Bronchial epithelial cell (primary cell): ENCODE measurements at regions not wholly inside any gene's neighbourhood (a gene's known extent, or its start where the extent isn't known, plus 50 kb on each side); places are given as distances from the start of the nearest gene placed in this dataset.

Experiments
- DNase-seq: peaks from one replicate; pipeline ENCODE4 v3.0.0-alpha.2; 2010; ENCODE audit warnings: low read depth
- FAIRE-seq: peaks from 2 replicates; lab custom pipeline; 2011; peaks lifted over from hg19 to GRCh38; lab: Jason Lieb, UNC
- H3K27me3 ChIP-seq: 2 replicates; pipeline ENCODE4 v1.5.1; 2011; ENCODE audit warnings: low read length; ENCODE audit not compliant: control insufficient read depth, insufficient read depth
- H3K36me3 ChIP-seq: 2 replicates; pipeline ENCODE4 v1.5.1; 2011; ENCODE audit warnings: low read length; ENCODE audit not compliant: control insufficient read depth, insufficient read depth
- H3K4me3 ChIP-seq: 2 replicates; pipeline ENCODE4 v1.5.1; 2011; ENCODE audit warnings: mild to moderate bottlenecking, low read depth, low read length, control low read depth
- CTCF ChIP-seq: IDR thresholded peaks from 2 replicates; pipeline ENCODE4 v1.5.1; 2011; ENCODE audit warnings: mild to moderate bottlenecking, moderate library complexity, low read length, control low read depth, inconsistent platforms; ENCODE audit not compliant: insufficient read depth, severe bottlenecking

- no peaks in the 10 kb centered on the region for H3K36me3 ChIP-seq
- DNase-seq (no peak), FAIRE-seq (no peak)
- no peak overlapping the region for H3K4me3 ChIP-seq
- no peaks in the 10 kb centered on the region for H3K27me3 ChIP-seq
- no peak for TF ChIP-seq CTCF
Measured at GRCh38 chrX:26387906-26388305, 171.9 kb downstream of the MAGEB5 start.

- TF ChIP-seq CTCF: no peak
- Histone ChIP-seq H3K27me3 (no peaks in the 10 kb centered on the region), H3K4me3 (no peak overlapping the region), H3K36me3 (no peaks in the 10 kb centered on the region)
- DNase-seq (no peak), FAIRE-seq (no peak)
Measured at GRCh38 chrX:26376037-26376708, 160.2 kb downstream of the MAGEB5 start.

GRCh38 chrX:26375346-26375745, 159.4 kb downstream of the MAGEB5 start:
- no peak for TF ChIP-seq CTCF
- DNase-seq (no peak), FAIRE-seq (no peak)
- H3K4me3 ChIP-seq: no peak overlapping the region
- H3K36me3 ChIP-seq: no peaks in the 10 kb centered on the region
- H3K27me3 ChIP-seq: no peaks in the 10 kb centered on the region

GRCh38 chrX:26373829-26374228, 157.9 kb downstream of the MAGEB5 start:
- DNase-seq: no peak
- Histone ChIP-seq H3K27me3 (no peaks in the 10 kb centered on the region), H3K4me3 (no peak overlapping the region), H3K36me3 (no peaks in the 10 kb centered on the region)
- no peak for FAIRE-seq
- no peak for TF ChIP-seq CTCF

GRCh38 chrX:26352891-26353430, 137.0 kb downstream of the MAGEB5 start:
- TF ChIP-seq CTCF: no peak
- Histone ChIP-seq H3K4me3 (no peak overlapping the region), H3K36me3 (no peaks in the 10 kb centered on the region), H3K27me3 (no peaks in the 10 kb centered on the region)
- FAIRE-seq (no peak), DNase-seq (no peak)

GRCh38 chrX:26347171-26347570, 131.2 kb downstream of the MAGEB5 start:
- Histone ChIP-seq H3K4me3 (no peak overlapping the region), H3K27me3 (no peaks in the 10 kb centered on the region), H3K36me3 (no peaks in the 10 kb centered on the region)
- no peak for TF ChIP-seq CTCF
- DNase-seq (no peak), FAIRE-seq (no peak)
